ENCODE measurements at regions not wholly inside any gene's neighbourhood (a gene's known extent, or its start where the extent isn't known, plus 50 kb on each side); places are given as distances from the start of the nearest gene placed in this dataset.

GRCh38 chr2:145080426-145080825 lies 560.5 kb upstream of the ZEB2 start:
- Histone ChIP-seq H3K4me3 (no peak overlapping the region), H3K27ac (no peak overlapping the region), H3K9me3 (no peaks in the 10 kb centered on the region), H3K4me1 (no peaks in the 10 kb centered on the region), H3K27me3 (no peaks in the 10 kb centered on the region), H3K36me3 (no peaks in the 10 kb centered on the region)
- no peak for DNase-seq (ENCODE audit: low spot score in 2 of 2)
- 29% methylated on average over 1 of the region's 1 CpG for WGBS
- TF ChIP-seq EP300 (IDR thresholded peaks at IDR 0.05) (no peak), CTCF (IDR thresholded peaks at IDR 0.05) (no peak), POLR2A (IDR thresholded peaks at IDR 0.05) (no peak), POLR2AphosphoS5 (IDR thresholded peaks at IDR 0.05) (no peak)

- Histone ChIP-seq H3K4me1 (no peaks in the 10 kb centered on the region), H3K27me3 (no peaks in the 10 kb centered on the region), H3K4me3 (no peak overlapping the region), H3K27ac (no peak overlapping the region), H3K9me3 (no peaks in the 10 kb centered on the region), H3K36me3 (no peaks in the 10 kb centered on the region)
- DNase-seq (ENCODE audit: low spot score in 2 of 2) = no peak
- TF ChIP-seq POLR2AphosphoS5 (IDR thresholded peaks at IDR 0.05) = no peak
- TF ChIP-seq CTCF (IDR thresholded peaks at IDR 0.05) = no peak
- no peak for TF ChIP-seq EP300 (IDR thresholded peaks at IDR 0.05)
- TF ChIP-seq POLR2A (IDR thresholded peaks at IDR 0.05) = no peak
- 80% methylated on average over 1 of the region's 1 CpG for WGBS
Observed at GRCh38 chr2:145079641-145080040, 559.7 kb upstream of the ZEB2 start.

GRCh38 chr2:145078923-145079322 lies 559.0 kb upstream of the ZEB2 start:
- H3K27me3 ChIP-seq = no peaks in the 10 kb centered on the region
- no peak for DNase-seq (ENCODE audit: low spot score in 2 of 2)
- H3K9me3 ChIP-seq = no peaks in the 10 kb centered on the region
- no peak overlapping the region for H3K4me3 ChIP-seq
- WGBS = 75% methylated on average over 1 of the region's 1 CpG
- H3K36me3 ChIP-seq = no peaks in the 10 kb centered on the region
- H3K4me1 ChIP-seq = no peaks in the 10 kb centered on the region
- TF ChIP-seq EP300 (IDR thresholded peaks at IDR 0.05) = no peak
- TF ChIP-seq POLR2AphosphoS5 (IDR thresholded peaks at IDR 0.05) = no peak
- no peak for TF ChIP-seq CTCF (IDR thresholded peaks at IDR 0.05)
- no peak for TF ChIP-seq POLR2A (IDR thresholded peaks at IDR 0.05)
- no peak overlapping the region for H3K27ac ChIP-seq

GRCh38 chr2:145076085-145076484 lies 556.2 kb upstream of the ZEB2 start:
- Histone ChIP-seq H3K27me3 (no peaks in the 10 kb centered on the region), H3K36me3 (no peaks in the 10 kb centered on the region), H3K4me1 (no peaks in the 10 kb centered on the region), H3K27ac (no peak overlapping the region), H3K9me3 (no peaks in the 10 kb centered on the region), H3K4me3 (no peak overlapping the region)
- no peak for TF ChIP-seq CTCF (IDR thresholded peaks at IDR 0.05)
- TF ChIP-seq POLR2AphosphoS5 (IDR thresholded peaks at IDR 0.05) = no peak
- TF ChIP-seq POLR2A (IDR thresholded peaks at IDR 0.05) = no peak
- TF ChIP-seq EP300 (IDR thresholded peaks at IDR 0.05) = no peak
- no peak for DNase-seq (ENCODE audit: low spot score in 2 of 2)
- 42% methylated on average over 1 of the region's 1 CpG for WGBS

GRCh38 chr2:145075454-145076062 lies 555.6 kb upstream of the ZEB2 start:
- Histone ChIP-seq H3K9me3 (no peaks in the 10 kb centered on the region), H3K36me3 (no peaks in the 10 kb centered on the region), H3K27me3 (no peaks in the 10 kb centered on the region), H3K4me1 (no peaks in the 10 kb centered on the region), H3K27ac (no peak overlapping the region), H3K4me3 (no peak overlapping the region)
- TF ChIP-seq POLR2A (IDR thresholded peaks at IDR 0.05) (no peak), POLR2AphosphoS5 (IDR thresholded peaks at IDR 0.05) (no peak), EP300 (IDR thresholded peaks at IDR 0.05) (no peak), CTCF (IDR thresholded peaks at IDR 0.05) (no peak)
- DNase-seq (ENCODE audit: low spot score in 2 of 2) = no peak
- 75% methylated on average over 1 of the region's 1 CpG for WGBS

All from suprapubic skin (tissue), 4 donors.